Neural progenitor cell (in vitro differentiated cells): ENCODE measurements at regions not wholly inside any gene's neighbourhood (a gene's known extent, or its start where the extent isn't known, plus 50 kb on each side); places are given as distances from the start of the nearest gene placed in this dataset.

Source experiments
- CTCF ChIP-seq: fragments of 200-600 bp; sonication (generic); IDR thresholded peaks from 2 replicates; pipeline ENCODE4 v1.5.1; 2017; ENCODE audit warnings: antibody characterized with exemption, mild to moderate bottlenecking
- EZH2phosphoT487 ChIP-seq: fragments of 200-600 bp; sonication (generic); IDR thresholded peaks from 2 replicates; pipeline ENCODE4 v1.6.1; 2017; ENCODE audit warnings: antibody characterized with exemption

GRCh38 chr13:55937180-55937579, 1203.5 kb upstream of the PRR20A start:
- no peak for TF ChIP-seq EZH2phosphoT487
- TF ChIP-seq CTCF, result no peak
